MM.1S (cell line): ENCODE measurements at regions not wholly inside any gene's neighbourhood (a gene's known extent, or its start where the extent isn't known, plus 50 kb on each side); places are given as distances from the start of the nearest gene placed in this dataset.

Source experiments
- DNase-seq: peaks from one replicate; pipeline ENCODE4 v3.0.0-alpha.2; 2015
- H2AFZ ChIP-seq: fragments of 300-600 bp; sonication (generic); 2 replicates; pipeline ENCODE4 v1.6.0; 2016; ENCODE audit warnings: antibody characterized with exemption, low read length
- H3F3A ChIP-seq: fragments of 300-600 bp; sonication (generic); 2 replicates; pipeline ENCODE4 v1.6.1; 2016; ENCODE audit warnings: mild to moderate bottlenecking, antibody characterized with exemption, low read length, moderate library complexity, mixed read lengths; ENCODE audit not compliant: insufficient read depth
- H3K27ac ChIP-seq: fragments of 300-600 bp; sonication (generic); 2 replicates; pipeline ENCODE4 v1.5.1; 2016; ENCODE audit warnings: mild to moderate bottlenecking, low read length
- H3K27me3 ChIP-seq: fragments of 300-600 bp; sonication (generic); replicated peaks from 2 replicates; pipeline ENCODE4 v1.6.0; 2016; ENCODE audit warnings: low read length; ENCODE audit not compliant: insufficient read depth
- H3K36me3 ChIP-seq: fragments of 300-600 bp; sonication (generic); replicated peaks from 2 replicates; pipeline ENCODE4 v1.6.1; 2016; ENCODE audit warnings: mild to moderate bottlenecking, low read length, mixed read lengths; ENCODE audit not compliant: insufficient read depth
- H3K4me1 ChIP-seq: fragments of 300-600 bp; sonication (generic); 2 replicates; pipeline ENCODE4 v1.6.1; 2016; ENCODE audit warnings: low read length, mixed read lengths
- H3K4me2 ChIP-seq: fragments of 300-600 bp; sonication (generic); 2 replicates; pipeline ENCODE4 v1.6.0; 2016; ENCODE audit warnings: low read depth, low read length
- H3K4me3 ChIP-seq: fragments of 300-600 bp; sonication (generic); 2 replicates; pipeline ENCODE4 v1.5.1; 2016; ENCODE audit warnings: low read length, mixed read lengths
- H3K79me2 ChIP-seq: fragments of 300-600 bp; sonication (generic); 2 replicates; pipeline ENCODE4 v1.6.1; 2016; ENCODE audit warnings: mixed run types, low read length, mixed read lengths
- H3K9ac ChIP-seq: fragments of 300-600 bp; sonication (generic); 2 replicates; pipeline ENCODE4 v1.6.1; 2016; ENCODE audit warnings: low read length, mixed read lengths
- H3K9me2 ChIP-seq: fragments of 300-600 bp; sonication (generic); replicated peaks from 2 replicates; pipeline ENCODE4 v1.6.1; 2016; ENCODE audit warnings: mild to moderate bottlenecking, low read length, mixed read lengths; ENCODE audit not compliant: insufficient read depth
- H3K9me3 ChIP-seq: fragments of 300-600 bp; sonication (generic); replicated peaks from 2 replicates; pipeline ENCODE4 v1.6.1; 2016; ENCODE audit warnings: mild to moderate bottlenecking, low read length, mixed read lengths; ENCODE audit not compliant: insufficient read depth
- H4K20me1 ChIP-seq: fragments of 300-600 bp; sonication (generic); 2 replicates; pipeline ENCODE4 v1.6.1; 2016; ENCODE audit warnings: mild to moderate bottlenecking, low read length, moderate library complexity, mixed read lengths; ENCODE audit not compliant: insufficient read depth
- CTCF ChIP-seq: fragments of 300-600 bp; sonication (generic); IDR thresholded peaks from 2 replicates; pipeline ENCODE4 v1.5.1; 2016; ENCODE audit warnings: antibody characterized with exemption, low read length, mixed read lengths
- EZH2 ChIP-seq: fragments of 300-600 bp; sonication (generic); optimal IDR thresholded peaks from 2 replicates; pipeline ENCODE3; 2017; ENCODE audit warnings: low read depth, mild to moderate bottlenecking, antibody characterized with exemption, low read length, mixed read lengths
- EZH2phosphoT487 ChIP-seq: fragments of 300-600 bp; sonication (generic); IDR thresholded peaks from 2 replicates; pipeline ENCODE4 v1.6.1; 2018; ENCODE audit warnings: antibody characterized with exemption, low read length

DNA sequence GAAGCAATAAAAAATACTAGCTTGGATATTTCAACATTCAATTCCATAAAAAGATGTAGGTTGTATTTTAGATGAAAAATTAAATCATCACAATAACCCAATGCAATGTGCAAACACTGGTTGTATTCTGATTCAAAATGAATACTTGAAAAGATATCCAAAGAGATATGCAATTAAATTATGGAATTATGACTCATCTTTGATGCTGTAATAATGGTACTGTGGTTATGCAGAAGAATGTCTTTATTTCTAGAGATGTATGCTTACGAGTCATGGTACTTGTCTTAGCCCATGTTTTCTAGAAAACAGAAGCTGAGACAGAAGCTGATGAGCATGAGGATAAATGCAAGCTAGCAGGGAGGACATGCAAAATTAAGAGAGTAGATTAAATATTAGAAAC, 1941.4 kb upstream of the NUDT12 start:
- Histone ChIP-seq H3K79me2 (no peaks in the 10 kb centered on the region), H3K9me3 (no peaks in the 10 kb centered on the region), H3K4me1 (no peaks in the 10 kb centered on the region), H2AFZ (no peak overlapping the region), H4K20me1 (no peaks in the 10 kb centered on the region), H3K27ac (no peak overlapping the region), H3K4me2 (no peak overlapping the region), H3K36me3 (no peaks in the 10 kb centered on the region), H3K9ac (no peak overlapping the region), H3F3A (no peaks in the 10 kb centered on the region), H3K9me2 (no peaks in the 10 kb centered on the region), H3K27me3 (no peaks in the 10 kb centered on the region), H3K4me3 (no peak overlapping the region)
- no peak for TF ChIP-seq EZH2phosphoT487
- no peak for DNase-seq

- H3K9ac ChIP-seq, result no peak overlapping the region
- no peak overlapping the region for H3K27ac ChIP-seq
- no peaks in the 10 kb centered on the region for H3F3A ChIP-seq
- H3K4me1 ChIP-seq, result no peaks in the 10 kb centered on the region
- H3K27me3 ChIP-seq, result no peaks in the 10 kb centered on the region
- H4K20me1 ChIP-seq, result no peaks in the 10 kb centered on the region
- H3K9me2 ChIP-seq, result no peaks in the 10 kb centered on the region
- no peaks in the 10 kb centered on the region for H3K36me3 ChIP-seq
- no peak overlapping the region for H3K4me2 ChIP-seq
- no peak for TF ChIP-seq CTCF
- TF ChIP-seq EZH2phosphoT487, result no peak
- no peak for TF ChIP-seq EZH2
- H3K4me3 ChIP-seq, result no peak overlapping the region
- DNase-seq, result no peak
- no peak overlapping the region for H2AFZ ChIP-seq
- no peaks in the 10 kb centered on the region for H3K9me3 ChIP-seq
- no peaks in the 10 kb centered on the region for H3K79me2 ChIP-seq
These were observed 1938.7 kb upstream of the NUDT12 start for GRCh38 chr5:105501315-105501714.

- Histone ChIP-seq H3K27ac (no peak overlapping the region), H3K9me3 (no peaks in the 10 kb centered on the region), H3K4me2 (no peak overlapping the region), H3F3A (no peaks in the 10 kb centered on the region), H2AFZ (no peak overlapping the region), H3K9me2 (no peaks in the 10 kb centered on the region; the same call in 1 of the 2 replicates), H3K27me3 (no peaks in the 10 kb centered on the region), H3K9ac (no peak overlapping the region), H3K4me3 (no peak overlapping the region), H3K36me3 (no peaks in the 10 kb centered on the region), H3K4me1 (no peaks in the 10 kb centered on the region), H3K79me2 (no peaks in the 10 kb centered on the region), H4K20me1 (no peaks in the 10 kb centered on the region)
- TF ChIP-seq EZH2 (no peak), CTCF (no peak), EZH2phosphoT487 (no peak)
- no peak for DNase-seq
These were observed 1912.8 kb upstream of the NUDT12 start for GRCh38 chr5:105475401-105475800.

DNA sequence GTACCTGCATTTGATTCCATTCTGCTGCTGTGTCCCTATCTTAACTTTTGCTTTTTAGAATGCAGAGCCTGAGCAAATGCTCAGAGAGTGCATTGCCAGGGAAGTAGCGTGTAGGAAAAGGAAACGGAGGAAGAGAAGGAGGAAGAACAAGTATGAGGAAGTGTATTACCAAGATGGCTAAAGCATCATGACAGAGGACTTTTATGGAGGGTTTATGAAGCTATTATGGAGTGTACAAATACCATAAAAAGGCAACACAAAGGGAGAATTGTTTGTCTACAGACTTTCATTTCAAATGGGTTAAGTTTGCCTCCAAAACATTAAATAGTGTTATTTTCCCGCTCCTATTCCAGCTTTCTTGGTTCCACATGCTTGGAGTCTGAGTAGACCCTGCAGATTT, 1899.8 kb upstream of the NUDT12 start:
- Histone ChIP-seq H3K36me3 (no peaks in the 10 kb centered on the region), H3K79me2 (no peaks in the 10 kb centered on the region), H3K27me3 (no peaks in the 10 kb centered on the region), H3K4me1 (no peaks in the 10 kb centered on the region), H3K9me3 (no peaks in the 10 kb centered on the region), H3K9me2 (no peaks in the 10 kb centered on the region), H3K27ac (no peak overlapping the region), H3K4me2 (no peak overlapping the region), H3K4me3 (no peak overlapping the region), H3K9ac (no peak overlapping the region), H4K20me1 (no peaks in the 10 kb centered on the region), H3F3A (no peaks in the 10 kb centered on the region), H2AFZ (no peak overlapping the region)
- no peak for DNase-seq
- TF ChIP-seq CTCF (no peak), EZH2 (no peak), EZH2phosphoT487 (no peak)
